ENCODE measurements at regions not wholly inside any gene's neighbourhood (a gene's known extent, or its start where the extent isn't known, plus 50 kb on each side); places are given as distances from the start of the nearest gene placed in this dataset.

- TF ChIP-seq RAD21 (IDR thresholded peaks at IDR 0.05; ENCODE audit: low read depth), result no peak
- no peak for TF ChIP-seq POLR2A (IDR thresholded peaks at IDR 0.05; ENCODE audit: borderline replicate concordance, extremely low read depth, insufficient read depth, insufficient read length)
- no peak for TF ChIP-seq EZH2 (IDR thresholded peaks at IDR 0.05)
- TF ChIP-seq REST (IDR thresholded peaks at IDR 0.05; ENCODE audit: low read depth), result no peak
- no peak for TF ChIP-seq YY1 (IDR thresholded peaks at IDR 0.05; ENCODE audit: extremely low read depth, insufficient replicate concordance, low read depth, low read length)
Measured at GRCh38 chr10:9291081-9291480, 1236.6 kb downstream of the GATA3 start.

Data from HCT116 (cell line).